ENCODE measurements at regions not wholly inside any gene's neighbourhood (a gene's known extent, or its start where the extent isn't known, plus 50 kb on each side); places are given as distances from the start of the nearest gene placed in this dataset.

DNA sequence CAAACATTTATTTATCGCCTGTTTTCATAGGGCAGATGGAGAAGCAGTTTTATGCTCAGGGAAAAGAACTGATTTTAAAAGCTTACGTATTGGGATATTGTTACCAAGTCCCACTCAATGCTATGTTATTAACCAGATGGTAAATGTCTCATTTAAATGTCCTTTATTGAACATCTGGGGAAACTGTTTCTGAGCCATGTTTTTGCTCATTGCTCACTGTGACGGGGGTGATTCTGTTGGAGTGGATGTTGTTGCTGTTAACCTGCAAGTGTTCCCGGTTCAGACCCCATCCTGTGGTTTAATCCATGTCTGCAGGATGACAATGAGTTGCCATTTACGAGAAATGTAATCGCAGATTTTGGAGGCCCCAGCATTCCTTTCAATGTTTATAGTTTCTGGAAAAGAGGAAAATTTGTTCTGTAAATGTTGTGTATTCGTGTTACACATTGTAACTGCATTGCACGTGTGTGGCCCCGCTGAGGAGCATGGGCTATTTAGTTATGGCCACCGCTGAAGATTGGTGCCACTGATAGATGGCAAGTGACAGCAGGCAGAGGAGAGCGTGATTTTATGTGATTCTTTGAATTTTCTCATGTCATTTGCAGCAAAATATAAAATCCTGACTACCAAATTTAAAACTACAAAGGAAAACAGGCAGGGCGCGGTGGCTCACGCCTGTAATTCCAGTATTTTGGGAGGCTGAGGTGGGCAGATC lies 174.8 kb upstream of the COPS8 start:
- TF ChIP-seq, protein P1, sequence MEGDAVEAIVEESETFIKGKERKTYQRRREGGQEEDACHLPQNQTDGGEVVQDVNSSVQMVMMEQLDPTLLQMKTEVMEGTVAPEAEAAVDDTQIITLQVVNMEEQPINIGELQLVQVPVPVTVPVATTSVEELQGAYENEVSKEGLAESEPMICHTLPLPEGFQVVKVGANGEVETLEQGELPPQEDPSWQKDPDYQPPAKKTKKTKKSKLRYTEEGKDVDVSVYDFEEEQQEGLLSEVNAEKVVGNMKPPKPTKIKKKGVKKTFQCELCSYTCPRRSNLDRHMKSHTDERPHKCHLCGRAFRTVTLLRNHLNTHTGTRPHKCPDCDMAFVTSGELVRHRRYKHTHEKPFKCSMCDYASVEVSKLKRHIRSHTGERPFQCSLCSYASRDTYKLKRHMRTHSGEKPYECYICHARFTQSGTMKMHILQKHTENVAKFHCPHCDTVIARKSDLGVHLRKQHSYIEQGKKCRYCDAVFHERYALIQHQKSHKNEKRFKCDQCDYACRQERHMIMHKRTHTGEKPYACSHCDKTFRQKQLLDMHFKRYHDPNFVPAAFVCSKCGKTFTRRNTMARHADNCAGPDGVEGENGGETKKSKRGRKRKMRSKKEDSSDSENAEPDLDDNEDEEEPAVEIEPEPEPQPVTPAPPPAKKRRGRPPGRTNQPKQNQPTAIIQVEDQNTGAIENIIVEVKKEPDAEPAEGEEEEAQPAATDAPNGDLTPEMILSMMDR (IDR thresholded peaks at IDR 0.05), result no peak
- TF ChIP-seq POLR2A (IDR thresholded peaks at IDR 0.05), result no peak
- TF ChIP-seq EP300 (IDR thresholded peaks at IDR 0.05), result no peak
- no peak for TF ChIP-seq POLR2AphosphoS5 (IDR thresholded peaks at IDR 0.05)
